GM13976 (cell line): ENCODE measurements at regions not wholly inside any gene's neighbourhood (a gene's known extent, or its start where the extent isn't known, plus 50 kb on each side); places are given as distances from the start of the nearest gene placed in this dataset.

Experiments
- DNase-seq: peaks from one replicate; pipeline ENCODE4 v3.0.0; 2012; ENCODE audit warnings: low spot score
- in situ Hi-C: fragments of 300-500 bp; cut with MboI; formaldehyde crosslinking; loops from one replicate; pipeline ENCODE4 v1.12.0; 2022; ENCODE audit warnings: low sequenced_read_pairs, mixed read lengths, inconsistent platforms; ENCODE audit not compliant: unreplicated experiment
- TF ChIP-seq, protein P1 (sequence below): IDR thresholded peaks from 2 replicates; pipeline ENCODE4 v1.5.1; 2012; ENCODE audit warnings: borderline replicate concordance, mild to moderate bottlenecking; ENCODE audit not compliant: insufficient read depth; ENCODE audit errors: extremely low read depth, missing control alignments, control extremely low read depth

DNA sequence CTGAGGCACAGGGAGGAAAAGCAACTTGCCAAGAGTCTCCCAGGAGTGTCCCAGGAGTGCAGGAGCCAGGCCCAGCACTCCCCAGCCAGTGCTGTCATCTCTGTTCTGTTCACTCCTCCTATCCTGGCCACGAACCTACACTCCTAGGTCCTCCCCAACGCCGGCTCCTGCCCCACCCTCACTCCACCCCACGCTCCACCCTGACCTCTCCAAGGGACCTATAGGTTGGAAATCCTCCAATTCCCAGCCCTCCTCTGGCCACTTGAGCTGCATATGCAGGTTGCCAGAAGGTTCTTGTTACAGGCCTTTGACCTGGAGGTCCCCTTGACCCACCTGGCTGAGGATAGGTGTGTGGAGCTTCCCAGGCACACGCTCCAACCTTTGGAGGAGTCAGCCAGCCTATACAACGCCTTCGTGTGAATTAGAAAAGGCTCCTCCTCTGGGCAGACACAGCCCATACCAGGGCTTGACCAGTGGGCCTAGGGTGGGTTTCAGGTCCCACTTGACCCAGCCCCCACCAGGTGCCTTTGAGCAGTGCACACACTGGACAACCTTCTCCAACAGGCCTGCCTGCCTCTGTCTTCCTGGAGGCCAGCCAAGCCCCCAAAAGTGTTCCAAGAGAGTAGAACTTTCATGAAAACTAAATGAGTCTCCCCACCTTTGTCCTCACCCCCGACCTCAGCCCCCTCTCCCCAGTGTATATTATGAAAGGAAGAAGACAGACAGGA lies 167.2 kb upstream of the TLE3 start:
- DNase-seq: no peak
- TF ChIP-seq, protein P1, sequence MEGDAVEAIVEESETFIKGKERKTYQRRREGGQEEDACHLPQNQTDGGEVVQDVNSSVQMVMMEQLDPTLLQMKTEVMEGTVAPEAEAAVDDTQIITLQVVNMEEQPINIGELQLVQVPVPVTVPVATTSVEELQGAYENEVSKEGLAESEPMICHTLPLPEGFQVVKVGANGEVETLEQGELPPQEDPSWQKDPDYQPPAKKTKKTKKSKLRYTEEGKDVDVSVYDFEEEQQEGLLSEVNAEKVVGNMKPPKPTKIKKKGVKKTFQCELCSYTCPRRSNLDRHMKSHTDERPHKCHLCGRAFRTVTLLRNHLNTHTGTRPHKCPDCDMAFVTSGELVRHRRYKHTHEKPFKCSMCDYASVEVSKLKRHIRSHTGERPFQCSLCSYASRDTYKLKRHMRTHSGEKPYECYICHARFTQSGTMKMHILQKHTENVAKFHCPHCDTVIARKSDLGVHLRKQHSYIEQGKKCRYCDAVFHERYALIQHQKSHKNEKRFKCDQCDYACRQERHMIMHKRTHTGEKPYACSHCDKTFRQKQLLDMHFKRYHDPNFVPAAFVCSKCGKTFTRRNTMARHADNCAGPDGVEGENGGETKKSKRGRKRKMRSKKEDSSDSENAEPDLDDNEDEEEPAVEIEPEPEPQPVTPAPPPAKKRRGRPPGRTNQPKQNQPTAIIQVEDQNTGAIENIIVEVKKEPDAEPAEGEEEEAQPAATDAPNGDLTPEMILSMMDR: no peak
- in situ Hi-C loops: no loop called here

DNA sequence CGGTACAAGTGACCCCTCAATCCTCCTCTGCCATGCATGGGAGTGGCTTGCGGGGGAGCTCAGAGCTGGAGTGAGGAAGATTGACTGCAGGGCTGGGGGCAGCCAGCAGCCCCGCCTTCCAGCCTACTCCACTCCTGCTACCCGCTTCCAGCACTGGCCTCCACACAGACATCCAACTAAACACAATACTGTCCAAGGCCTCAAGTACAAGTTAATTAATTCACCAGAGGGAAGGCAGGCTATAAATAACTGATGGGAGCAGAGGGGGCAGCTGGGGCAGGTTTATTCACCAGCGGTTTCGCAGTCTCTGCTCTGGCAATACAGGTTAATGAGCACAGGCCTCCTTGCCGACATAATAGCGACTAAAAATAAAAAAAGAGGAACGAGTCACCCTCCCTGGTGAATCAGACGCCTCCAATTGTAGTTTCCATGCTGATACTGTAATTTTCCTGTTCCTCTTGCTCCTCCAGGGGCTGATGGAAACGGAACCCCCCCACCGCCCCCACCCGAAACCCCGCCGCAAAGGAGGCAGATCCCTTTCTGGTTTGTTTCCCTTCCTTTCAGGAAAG lies 166.4 kb upstream of the TLE3 start:
- in situ Hi-C loops: no loop called here
- TF ChIP-seq, protein P1: no peak
- no peak for DNase-seq

DNA sequence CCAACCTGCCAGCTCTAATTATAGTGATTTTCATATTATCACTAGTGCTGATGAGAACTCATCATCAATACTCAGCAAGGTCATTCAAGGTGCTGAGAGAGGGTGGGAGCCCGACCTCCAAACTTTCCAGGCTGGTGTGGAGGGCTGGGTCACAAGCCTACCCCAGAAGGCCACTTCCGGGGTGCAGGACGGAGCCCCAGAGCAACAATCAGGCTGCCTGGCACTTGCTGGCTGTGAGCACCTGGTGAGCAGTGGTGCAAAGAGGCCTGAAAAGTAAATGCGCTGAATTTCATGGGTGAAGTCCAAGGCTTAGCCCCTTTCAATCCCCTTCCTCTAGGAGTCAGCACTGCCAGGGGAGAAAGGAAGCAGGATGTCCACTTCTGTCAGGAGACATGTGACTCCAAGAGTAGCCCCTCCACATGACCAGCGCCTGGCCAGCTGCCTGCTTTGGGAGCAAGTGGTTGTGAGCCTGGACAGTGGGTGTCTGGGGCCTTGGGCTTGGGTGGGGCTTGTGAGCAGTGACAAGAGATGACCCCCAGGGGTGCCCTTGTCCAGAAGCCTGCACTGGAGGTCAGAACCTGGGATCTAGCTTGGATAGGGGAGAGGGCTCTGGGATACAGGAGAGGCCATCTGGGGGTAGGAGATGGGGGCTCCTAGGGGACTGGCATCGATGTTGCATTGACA lies 165.0 kb upstream of the TLE3 start:
- DNase-seq: no peak
- in situ Hi-C loops: no loop called here
- TF ChIP-seq, protein P1: no peak

DNA sequence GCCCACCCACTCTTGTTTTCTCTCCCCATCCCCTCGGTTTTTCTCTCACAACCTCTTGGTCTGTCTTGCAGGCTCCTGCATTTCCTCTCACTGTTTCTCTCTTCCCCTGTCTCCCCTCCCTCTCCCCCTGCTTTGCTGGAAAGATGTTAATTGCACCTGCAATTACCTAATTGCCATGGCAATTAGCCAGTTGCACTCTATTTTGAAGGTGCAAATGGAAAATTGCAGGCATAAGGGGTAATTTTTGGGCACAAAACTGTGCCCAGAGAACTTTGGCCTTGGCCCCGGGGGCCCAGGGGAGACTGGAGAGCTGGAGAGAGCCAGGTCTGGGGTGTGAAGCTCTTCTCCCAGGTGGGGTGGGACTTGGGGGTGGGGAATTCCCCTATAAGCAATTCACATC lies 164.5 kb upstream of the TLE3 start:
- DNase-seq: no peak
- in situ Hi-C loops: no loop called here
- TF ChIP-seq, protein P1: no peak

DNA sequence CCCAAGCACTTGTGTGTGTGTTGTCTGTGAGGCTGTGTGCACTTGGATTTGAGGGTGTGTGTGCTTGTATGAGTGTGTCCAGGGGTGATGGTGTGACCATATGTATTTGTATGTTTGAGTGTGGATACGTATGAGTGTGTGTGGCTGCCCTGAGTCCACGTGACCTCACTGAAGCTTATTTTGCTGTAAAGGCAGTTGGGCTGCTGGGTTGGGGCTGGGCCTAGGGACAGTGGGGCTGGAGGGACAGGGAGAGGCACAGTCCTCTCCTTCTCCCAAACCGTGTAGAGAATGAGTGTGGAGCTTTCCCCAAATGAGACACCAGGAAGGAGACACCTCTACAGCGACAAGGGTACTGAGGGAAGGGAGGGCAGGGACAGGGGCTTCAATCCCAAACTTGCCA lies 163.4 kb upstream of the TLE3 start:
- DNase-seq: no peak
- TF ChIP-seq, protein P1: no peak
- in situ Hi-C loops: no loop called here

DNA sequence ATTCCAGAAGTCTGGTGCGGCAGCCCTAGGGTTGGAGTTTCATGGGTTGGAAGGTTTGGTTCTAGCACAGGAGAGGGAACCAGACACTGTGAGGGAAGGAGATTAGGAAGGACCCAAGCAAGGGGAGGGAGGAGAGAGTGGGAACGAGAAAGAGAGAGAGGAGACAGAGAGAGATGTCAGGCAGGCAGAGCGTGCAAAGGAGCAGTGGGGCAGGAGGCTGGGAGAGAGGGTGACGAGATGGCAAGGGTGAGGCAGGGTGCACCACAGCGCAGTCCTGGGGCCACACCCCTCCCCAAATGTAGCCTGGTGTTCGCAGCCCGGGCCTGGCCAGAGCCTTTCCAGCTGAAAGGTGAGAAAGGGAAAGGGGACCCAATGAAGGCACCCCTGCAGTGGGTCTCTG lies 162.9 kb upstream of the TLE3 start:
- TF ChIP-seq, protein P1: no peak
- DNase-seq: no peak
- in situ Hi-C loops: no loop called here
